ENCODE measurements at regions not wholly inside any gene's neighbourhood (a gene's known extent, or its start where the extent isn't known, plus 50 kb on each side); places are given as distances from the start of the nearest gene placed in this dataset.
A peak's percentile ranks its signal among the peaks of the same experiment; 100 is the strongest.

DNA sequence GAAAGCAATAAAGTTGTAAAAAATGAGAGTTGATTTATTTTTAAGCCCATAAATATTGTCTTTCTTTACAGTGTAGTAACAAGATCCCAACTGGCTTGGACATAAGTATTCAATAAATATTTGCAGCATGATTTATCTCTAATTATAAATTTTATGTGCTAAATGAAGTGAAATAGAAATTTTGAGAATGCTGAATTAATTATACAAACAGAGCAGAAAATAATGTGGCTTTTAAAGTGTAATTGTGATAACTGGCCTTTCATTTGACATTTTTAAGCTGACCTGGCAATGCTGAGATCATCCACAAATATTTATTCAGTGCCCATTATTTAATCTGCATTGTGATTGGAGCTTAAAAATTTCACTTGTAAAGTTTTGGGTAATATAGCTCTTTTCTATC, 201.6 kb upstream of the NAV3 start:
- DNase-seq: no peak

DNA sequence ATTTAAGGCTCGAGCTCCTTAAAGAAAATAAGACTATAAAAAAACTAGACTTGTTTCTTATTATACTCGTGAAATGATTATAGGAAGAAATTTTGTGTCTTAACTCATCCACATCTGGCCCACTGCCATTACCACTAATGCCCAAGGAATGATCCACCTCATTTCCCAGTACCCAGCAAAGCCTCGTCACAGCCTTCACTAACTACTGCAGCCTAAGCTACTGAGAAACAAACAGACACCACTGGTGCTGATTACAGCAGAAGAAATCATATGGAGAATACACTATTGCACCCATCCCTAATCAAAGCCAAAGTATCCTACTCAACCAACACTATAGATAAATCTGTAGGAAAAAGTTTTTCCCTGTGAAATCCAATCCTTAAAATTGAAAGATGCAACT, 205.3 kb upstream of the NAV3 start:
- no peak for DNase-seq

DNA sequence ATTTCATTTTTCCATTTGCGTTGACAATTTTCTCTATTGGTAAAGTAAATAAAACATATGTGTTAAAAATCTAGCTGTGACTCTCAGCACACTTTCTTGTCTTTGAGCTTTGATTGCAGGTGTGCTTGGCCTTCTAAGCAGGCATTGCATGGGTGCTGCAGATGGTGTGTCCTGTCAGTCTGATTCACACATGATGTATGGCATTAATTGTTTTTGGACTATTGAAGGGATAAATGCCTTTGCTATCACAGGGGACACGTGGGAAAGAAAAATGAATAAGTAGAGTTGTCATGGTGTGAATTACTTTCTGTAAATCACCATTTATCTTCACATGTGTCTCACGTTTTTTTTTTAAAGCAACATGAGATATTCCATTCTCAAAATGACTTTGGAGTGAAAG, 211.3 kb upstream of the NAV3 start:
- no peak for DNase-seq

DNA sequence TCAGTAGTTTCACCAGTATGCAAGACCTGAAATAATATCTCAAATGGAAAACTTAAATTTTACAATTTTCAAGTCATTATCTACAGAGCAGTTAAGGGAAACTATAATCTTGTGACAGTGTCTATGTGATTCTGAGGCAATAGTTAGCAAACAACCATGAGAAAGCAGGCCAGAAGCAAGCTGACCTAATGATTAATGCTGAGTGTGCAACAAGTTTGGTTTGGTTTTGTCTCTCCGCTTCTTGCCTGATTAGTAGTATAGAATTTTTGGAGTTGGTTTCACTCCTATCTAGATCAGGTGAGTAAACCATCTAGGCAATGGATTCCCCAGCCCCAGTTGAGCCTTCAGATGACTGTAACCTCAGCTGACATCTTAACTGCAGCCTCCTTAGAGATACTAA, 212.9 kb upstream of the NAV3 start:
- DNase-seq: no peak

DNA sequence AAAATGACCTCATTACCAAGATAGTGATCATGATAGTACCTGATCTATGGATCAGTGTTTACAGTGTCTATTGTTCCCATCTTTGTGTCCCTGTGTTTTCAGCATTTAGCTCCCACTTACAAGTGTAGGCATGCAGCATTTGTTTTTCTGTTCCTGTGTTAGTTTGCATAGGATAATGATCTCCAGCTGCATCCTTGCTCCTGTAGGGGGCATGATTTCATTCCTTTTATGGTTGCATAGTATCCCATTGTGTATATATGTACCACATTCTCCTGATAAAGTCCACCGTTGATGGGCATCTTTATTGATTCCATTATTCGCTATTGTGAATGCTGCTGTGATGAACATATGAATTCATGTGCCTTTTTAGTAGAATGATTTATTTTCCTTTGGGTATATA, 215.4 kb upstream of the NAV3 start:
- no peak for DNase-seq

DNA sequence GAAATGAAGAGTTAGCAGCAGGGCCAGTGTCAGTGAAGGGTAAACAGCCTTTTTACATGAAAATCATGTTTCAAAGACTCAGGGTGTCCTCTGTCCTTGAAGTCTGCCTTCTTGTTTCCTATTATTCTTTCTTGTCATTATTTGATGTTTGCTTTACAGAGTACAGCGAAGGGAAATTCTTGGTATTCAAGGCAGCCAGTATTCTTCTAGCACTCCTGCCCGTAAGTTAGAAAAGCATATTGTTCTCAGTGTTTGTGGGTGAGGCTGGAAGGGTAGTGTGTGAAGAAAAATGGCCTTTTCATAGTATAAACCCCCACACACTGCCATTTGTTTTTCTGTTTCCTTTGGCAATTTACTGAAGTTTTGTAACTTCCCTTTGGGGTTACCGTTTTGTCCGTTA, 217.3 kb upstream of the NAV3 start:
- no peak for DNase-seq

DNA sequence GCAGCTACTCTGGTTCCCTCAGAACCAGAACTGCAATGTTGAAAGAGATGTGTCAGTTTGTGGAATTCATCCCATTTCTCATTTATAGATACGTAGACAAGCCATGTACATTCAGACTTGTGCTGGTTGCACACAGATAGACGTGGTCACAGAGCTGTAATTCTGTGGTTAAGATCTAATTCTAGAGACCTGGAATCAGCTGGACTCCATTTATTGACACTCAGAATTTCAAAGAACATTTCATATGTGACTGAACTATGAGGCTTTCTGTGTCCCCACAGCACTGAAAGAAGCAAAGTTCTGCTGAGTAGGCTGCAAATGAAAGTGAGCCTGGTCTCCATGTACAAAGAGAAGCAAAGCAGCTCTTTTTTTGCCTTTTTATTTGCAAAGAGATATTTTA, 220.2 kb upstream of the NAV3 start:
- no peak for DNase-seq

DNA sequence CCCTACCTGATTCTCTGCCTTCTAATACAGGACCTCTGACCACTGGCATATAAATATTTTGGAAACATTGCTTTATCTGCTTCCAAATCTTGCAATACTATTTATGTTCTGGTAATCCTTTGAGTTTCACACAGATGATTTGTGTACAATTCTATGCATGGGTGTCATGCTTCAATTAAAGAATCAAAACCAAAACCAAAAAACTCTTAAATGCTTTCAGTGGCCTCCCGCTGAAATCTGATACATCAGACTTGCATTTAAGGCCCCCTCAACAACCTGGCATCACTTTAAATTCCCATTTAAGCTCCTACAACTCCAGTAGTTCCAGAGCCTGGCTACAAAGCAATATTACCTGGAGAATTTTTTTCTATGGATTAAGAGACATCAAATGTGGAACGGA, 221.7 kb upstream of the NAV3 start:
- no peak for DNase-seq

DNA sequence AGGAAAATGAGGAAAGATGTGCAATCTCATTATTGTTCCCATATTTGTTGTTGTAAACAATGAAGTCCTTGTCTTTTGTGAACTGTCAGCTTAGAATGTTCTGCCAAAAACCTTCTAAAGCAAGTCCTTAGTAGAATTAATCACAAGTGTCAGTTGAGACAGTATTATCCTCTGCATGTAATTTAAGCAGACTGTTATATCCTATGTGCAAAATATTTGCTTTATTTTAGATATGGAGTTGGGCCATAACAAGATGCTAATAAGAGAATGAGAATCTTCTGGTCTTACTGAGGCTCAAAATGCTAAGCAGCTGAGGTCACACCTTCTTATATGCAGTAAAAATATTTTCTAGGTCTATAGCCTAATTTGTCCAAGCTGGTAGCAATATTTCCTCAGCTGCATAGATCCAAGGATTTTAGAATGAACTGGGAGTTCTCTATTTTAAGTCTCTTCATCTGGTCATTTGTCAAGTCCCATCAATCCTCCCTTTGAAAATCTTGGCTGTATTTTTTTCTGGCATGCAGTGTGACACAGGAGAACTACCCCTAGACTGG, 222.3 kb upstream of the NAV3 start:
- no peak for DNase-seq

DNA sequence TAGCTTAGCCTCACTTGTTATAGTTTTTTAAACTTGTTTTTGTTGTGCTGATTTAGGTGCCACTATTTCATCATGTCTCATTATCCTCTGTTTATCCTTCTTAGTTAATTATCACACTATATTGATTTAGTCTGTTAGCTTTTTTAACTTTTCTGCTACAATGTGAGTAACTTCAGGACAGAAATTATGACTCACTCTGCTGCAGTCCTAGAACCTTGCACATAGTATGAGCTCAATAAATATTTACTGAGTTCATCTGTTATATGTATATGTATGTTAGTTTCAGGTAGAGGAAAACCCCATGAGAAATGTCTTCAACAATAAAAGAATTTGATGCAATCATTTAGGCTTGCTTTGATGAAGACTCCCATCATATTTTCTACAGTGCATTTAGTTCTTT, 224.3 kb upstream of the NAV3 start:
- DNase-seq: no peak

DNA sequence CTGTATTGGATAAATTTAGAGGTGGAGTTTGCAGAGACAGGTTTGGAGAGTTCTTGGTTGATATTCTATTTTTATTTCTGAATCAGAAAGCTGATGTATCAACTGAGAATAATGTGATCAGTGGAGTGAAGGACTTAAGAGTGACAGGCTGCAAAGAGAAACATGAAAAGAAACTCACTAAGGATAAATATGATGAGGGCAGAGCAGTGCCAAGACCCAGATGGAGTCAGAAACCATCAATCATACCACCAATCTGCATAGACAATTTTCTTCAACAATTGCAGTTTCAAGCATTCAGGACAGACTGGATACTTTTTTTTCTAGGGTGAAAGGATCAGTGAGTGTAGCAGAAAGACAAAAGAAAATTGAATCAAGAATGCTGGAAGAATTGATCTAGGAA, 226.7 kb upstream of the NAV3 start:
- DNase-seq: no peak

DNA sequence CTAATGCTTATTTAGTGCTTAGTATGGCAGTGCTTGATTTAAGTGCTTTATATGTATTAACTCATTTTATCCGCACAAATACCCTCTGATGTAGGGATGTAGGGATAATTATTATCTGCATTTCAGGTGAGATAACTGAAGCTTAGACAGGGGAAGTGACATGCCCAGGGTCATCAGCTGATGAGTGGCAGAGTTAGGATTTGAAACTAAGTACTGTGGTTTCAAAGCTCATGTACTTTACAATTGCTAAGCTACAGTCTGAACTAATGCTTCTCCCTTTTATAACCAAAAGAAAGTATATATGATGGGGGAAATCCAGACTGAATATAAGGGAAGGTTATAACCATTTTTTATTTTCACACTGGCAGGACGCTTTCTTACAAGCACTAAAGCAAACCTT, 229.6 kb upstream of the NAV3 start:
- DNase-seq: no peak

DNA sequence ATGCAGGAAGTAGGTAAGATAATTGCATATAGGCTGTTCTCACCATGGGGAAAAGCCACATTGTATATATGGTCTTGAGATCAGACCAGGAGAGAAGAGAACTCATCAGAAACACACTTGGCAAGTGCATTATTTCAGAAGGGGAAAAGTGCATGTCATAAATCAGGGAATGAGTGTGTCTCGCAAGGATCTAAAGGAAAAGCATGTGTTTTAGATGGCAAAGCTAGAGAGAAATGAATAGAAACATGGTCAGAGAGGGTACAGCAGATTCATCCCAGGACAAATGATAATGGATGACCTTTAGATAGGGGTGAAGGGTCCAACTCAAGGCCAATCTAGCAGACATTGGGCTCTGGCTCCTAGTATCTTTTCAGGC, 230.2 kb upstream of the NAV3 start:
- no peak for DNase-seq

DNA sequence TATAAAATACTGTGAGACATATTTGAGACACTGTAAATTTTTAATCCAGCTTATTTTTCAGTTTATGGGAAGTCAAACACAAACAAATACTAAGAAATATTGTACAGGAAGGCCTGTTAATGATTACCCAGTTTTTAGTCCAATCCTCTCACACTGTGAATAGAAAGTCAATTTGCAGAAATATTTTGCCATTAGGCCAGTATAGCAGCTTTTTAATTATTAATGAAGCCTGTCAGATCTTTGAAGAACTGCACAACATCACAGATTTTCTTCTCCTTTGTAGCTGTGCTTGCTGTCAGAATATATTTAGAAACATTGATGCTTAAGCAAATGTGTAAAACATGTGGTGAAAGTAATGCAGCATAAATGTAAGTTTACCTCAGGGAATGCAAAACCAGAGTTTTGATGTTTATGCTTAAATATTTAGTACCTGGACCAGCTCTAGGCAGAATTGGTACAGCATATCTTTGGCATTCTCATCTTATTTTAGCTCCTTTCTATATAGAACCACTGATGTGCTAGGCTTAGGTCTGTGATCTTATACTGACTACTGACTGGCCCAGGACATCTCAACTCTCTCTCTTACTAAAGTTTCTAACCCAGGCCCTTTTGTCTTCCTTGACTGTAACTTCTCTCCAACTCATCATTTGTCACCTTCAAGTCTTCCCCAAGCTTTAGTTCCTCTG, 230.8 kb upstream of the NAV3 start:
- DNase-seq: no peak

DNA sequence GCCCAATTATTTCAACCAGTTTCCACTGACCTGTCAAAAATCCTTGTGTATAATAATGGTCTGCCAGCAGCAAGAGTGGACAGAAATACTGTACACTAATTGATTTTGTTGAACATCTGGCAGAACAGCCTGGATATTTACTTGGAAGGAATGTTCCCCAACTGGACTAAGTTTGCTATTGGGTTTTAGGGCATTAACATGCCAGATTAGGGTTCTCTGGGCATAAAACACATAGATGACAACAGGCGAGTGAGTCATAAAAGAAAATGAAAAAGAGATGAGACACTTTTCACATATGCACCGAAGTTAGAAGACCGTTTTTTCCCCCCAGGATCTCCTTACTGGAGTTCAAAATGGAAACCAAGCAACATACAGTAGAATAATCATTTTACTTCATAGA, 236.3 kb upstream of the NAV3 start:
- no peak for DNase-seq

DNA sequence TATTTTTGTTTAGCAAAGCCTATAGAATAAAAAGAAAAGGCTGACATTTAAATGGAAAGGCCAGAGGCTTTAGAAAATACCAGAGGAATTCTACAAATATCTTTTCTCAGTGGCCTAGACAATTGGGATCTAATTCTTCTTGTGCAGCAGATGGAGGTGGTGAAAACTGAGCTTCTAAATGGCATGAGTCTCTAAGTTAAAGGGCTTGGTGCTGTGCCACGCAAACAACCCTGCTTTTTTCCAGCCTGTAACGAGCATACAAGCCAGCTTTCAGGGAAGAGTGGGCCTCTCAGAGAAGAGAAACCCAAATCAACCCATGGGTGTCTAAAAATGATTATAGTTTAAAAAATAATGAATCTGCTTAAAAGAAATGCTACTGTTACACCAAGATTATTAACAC, 237.9 kb upstream of the NAV3 start:
- no peak for DNase-seq

DNA sequence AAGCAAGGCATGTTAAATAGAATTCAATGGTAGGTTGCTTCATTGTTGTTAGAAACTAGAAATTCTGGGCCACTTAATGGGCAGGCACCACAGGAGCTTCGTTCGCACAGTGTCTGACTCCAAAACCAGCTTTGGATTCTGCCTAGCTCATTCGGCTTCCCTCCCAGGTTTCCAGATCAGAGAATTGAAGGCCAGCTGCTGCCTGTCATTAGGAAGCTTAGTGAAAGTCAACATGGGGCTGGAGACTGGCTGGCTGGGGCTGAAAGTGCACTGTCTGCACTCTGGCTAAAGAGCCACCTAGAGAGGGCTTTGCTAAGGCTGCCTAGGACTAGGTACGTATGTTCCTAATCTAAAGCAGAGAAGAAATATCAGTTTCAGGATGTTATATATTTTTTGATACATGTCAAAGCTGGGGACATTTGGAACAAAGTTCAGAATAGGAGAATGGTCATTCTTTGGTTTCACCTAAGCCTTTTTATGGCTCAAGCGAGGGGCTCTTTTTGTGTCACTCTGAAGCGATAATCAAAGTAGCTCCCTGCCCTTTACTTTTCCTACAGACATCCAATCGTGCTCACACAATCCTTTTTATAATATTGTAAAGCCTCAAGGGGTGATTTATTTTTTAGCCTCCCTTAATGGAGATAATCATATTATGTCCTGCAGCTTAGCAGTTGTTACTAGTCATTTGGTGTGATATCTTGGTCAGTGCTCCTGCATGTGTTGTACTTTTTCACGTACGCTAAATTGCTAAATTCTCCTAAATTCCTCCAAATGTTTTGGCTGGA, 238.5 kb upstream of the NAV3 start:
- DNase-seq: peak in 1 of 56 donors; percentile 1

DNA sequence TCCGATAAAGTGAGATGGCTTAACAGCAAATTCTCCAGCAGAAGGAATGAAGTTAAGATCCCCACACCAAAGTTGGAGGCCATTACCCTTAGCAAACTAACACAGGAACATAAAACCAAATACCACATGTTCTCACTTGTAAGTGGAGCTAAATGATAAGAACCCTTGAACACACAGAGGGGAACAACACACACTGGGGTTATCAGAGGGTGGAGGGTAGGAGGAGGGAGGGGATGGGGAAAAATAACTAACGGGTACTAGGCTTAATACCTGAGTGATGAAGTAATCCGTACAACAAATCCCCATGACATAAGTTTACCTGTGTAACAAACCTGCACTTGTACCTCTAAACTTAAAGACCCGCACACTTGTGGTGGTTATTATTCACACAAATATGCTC, 240.4 kb upstream of the NAV3 start:
- DNase-seq: no peak

DNA sequence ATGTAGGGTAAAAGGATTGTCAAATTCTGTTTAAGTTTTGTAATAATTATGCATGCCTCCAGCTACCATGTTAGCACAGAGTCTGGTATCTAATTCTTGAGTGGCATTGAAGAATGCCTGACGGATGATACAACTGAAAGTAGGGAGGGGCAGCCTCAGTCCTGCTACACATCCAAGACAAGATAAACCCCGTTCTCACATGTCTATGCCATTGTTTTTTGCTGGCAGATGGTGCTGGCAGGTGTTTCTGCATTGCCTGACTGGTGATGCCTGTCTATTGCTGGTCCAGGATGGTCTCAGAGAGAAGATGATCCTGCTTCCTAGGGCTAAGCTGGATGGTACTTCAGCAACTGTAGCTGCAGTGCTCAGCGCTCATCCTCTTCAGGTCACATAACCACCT, 245.8 kb upstream of the NAV3 start:
- DNase-seq: no peak

DNA sequence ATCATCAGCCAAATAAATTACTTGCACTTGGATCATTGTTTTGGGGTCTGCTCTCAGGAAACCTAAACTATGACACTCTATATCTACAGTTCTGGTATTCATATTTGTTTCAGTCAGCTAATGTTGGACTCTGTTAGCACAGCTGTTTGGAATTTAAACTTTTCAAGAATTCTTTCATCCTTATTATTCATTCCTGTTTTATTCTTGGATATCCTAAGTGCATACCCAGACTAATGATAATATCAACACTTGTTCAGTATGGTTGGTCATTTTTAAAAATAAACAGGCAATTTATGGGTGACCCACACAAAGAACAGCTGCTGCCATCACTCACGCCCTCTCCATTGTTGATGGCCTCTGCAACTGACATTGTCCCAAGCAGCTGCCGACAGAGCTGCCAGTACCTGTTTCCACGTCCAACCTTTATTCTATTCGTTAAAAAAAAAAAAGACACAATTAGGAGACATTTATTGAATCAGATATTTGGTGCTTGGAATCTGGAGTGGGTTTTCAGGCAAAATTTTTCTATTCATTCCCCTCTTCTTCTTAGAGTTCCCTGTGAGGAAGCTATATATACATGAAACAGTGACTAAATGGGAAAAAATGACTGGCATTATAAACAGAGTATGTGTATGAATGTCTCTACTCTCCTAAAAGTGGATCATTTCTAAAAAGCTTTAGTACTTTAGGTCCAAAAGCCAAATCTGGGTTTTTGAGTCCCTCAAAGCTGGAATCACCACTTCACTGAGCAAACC, 252.1 kb upstream of the NAV3 start:
- DNase-seq: no peak

DNA sequence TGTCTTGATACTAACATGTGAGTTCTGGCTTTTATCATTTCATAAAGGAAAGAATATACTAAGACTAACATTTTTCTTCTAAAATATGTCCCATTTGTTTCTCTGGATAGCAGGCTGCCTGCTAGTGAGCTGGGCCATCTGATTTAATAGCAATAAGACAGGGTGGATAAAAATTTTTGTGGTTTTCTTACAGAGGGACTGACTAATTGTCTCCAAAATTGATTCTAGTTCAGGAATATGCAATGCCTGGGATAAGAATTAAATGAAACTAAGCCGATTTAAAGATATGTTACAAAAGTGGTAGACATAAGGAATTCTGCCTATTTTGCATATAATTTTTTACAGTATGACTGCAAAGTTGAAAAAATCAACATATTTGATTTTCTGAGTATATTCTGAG, 252.9 kb upstream of the NAV3 start:
- DNase-seq: no peak

DNA sequence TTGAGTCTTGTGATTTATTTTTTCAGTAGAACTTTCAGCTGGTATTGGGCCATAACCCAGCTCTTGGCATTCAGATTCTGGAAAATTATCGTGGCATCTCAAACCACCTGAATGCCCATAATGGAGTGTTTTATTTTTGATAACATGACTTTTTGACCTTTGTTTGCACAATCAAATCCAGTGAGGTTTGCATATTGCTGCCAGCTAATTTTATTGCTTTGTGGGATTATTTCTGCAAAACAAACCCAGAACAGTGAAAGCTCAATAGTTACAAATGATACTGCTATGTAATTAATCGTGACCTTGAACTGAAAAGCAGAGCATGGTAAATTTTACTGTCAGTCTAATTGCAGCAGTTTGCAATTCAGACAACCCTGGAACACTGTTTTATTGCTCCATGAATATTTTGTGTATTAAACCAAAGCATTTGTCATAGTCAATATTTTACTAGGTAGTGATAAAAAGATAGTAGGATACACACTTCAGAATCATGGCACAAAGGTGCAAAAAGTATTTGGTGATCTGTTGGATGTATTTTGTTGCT, 255.2 kb upstream of the NAV3 start:
- no peak for DNase-seq

All from nucleus accumbens (tissue), 56 donors.